ENCODE measurements at regions not wholly inside any gene's neighbourhood (a gene's known extent, or its start where the extent isn't known, plus 50 kb on each side); places are given as distances from the start of the nearest gene placed in this dataset.

GRCh38 chr4:184550476-184550875 is 76.1 kb upstream of the IRF2 start:
- TF ChIP-seq CTCF (IDR thresholded peaks at IDR 0.05): no peak
- DNase-seq (ENCODE audit: low spot score): no peak
- Histone ChIP-seq H3K27ac (no peak overlapping the region), H3K4me3 (no peak overlapping the region)

- no peak overlapping the region for H3K4me3 ChIP-seq
- TF ChIP-seq CTCF (IDR thresholded peaks at IDR 0.05): no peak
- no peak overlapping the region for H3K27ac ChIP-seq
- no peak for DNase-seq (ENCODE audit: low spot score)
Measured at GRCh38 chr4:184548648-184549341, 74.4 kb upstream of the IRF2 start.

GRCh38 chr4:184548316-184548647 is 73.9 kb upstream of the IRF2 start:
- no peak for DNase-seq (ENCODE audit: low spot score)
- no peak for TF ChIP-seq CTCF (IDR thresholded peaks at IDR 0.05)
- Histone ChIP-seq H3K4me3 (no peak overlapping the region), H3K27ac (no peak overlapping the region)

- Histone ChIP-seq H3K27ac (no peak overlapping the region), H3K4me3 (no peak overlapping the region)
- TF ChIP-seq CTCF (IDR thresholded peaks at IDR 0.05): no peak
- no peak for DNase-seq (ENCODE audit: low spot score)
Measured at GRCh38 chr4:184544788-184545409, 70.5 kb upstream of the IRF2 start.

GRCh38 chr4:184541907-184542306 is 67.6 kb upstream of the IRF2 start:
- no peak for DNase-seq (ENCODE audit: low spot score)
- Histone ChIP-seq H3K4me3 (no peak overlapping the region), H3K27ac (no peak overlapping the region)
- no peak for TF ChIP-seq CTCF (IDR thresholded peaks at IDR 0.05)

GRCh38 chr4:184540307-184540706 is 66.0 kb upstream of the IRF2 start:
- DNase-seq (ENCODE audit: low spot score): no peak
- no peak for TF ChIP-seq CTCF (IDR thresholded peaks at IDR 0.05)
- Histone ChIP-seq H3K27ac (no peak overlapping the region), H3K4me3 (no peak overlapping the region)

- H3K27ac ChIP-seq: peak overlapping the region; percentile 83 to 96
- DNase-seq (ENCODE audit: low spot score): peak; percentile 91
- H3K4me3 ChIP-seq: peak overlapping the region; percentile 85
- TF ChIP-seq CTCF (IDR thresholded peaks at IDR 0.05): peak; percentile 29
Measured at GRCh38 chr4:184538023-184538599, 63.8 kb upstream of the IRF2 start.
